ENCODE measurements at regions not wholly inside any gene's neighbourhood (a gene's known extent, or its start where the extent isn't known, plus 50 kb on each side); places are given as distances from the start of the nearest gene placed in this dataset.

GRCh38 chr7:148505645-148506375 is 84.8 kb upstream of the C7orf33 start:
- TF ChIP-seq CTCF (IDR thresholded peaks at IDR 0.05) (no peak), POLR2AphosphoS5 (IDR thresholded peaks at IDR 0.05) (no peak), POLR2A (IDR thresholded peaks at IDR 0.05; ENCODE audit: low read depth) (no peak), EP300 (IDR thresholded peaks at IDR 0.05) (no peak)
